ENCODE measurements at regions not wholly inside any gene's neighbourhood (a gene's known extent, or its start where the extent isn't known, plus 50 kb on each side); places are given as distances from the start of the nearest gene placed in this dataset.

- no peak for DNase-seq
Observed at GRCh38 chr5:72009280-72009679, 98.0 kb upstream of the MAP1B start.

GRCh38 chr5:72010430-72010829 lies 96.8 kb upstream of the MAP1B start:
- no peak for DNase-seq

GRCh38 chr5:72012906-72013305 lies 94.4 kb upstream of the MAP1B start:
- no peak for DNase-seq

- no peak for DNase-seq
Observed at GRCh38 chr5:72013766-72014624, 93.3 kb upstream of the MAP1B start.

- no peak for DNase-seq
Observed at GRCh38 chr5:72015103-72015548, 92.1 kb upstream of the MAP1B start.

- DNase-seq, result peak; percentile 58
Observed at GRCh38 chr5:72018143-72018803, 89.0 kb upstream of the MAP1B start.

GRCh38 chr5:72020161-72020983 lies 86.9 kb upstream of the MAP1B start:
- no peak for DNase-seq

- no peak for DNase-seq
Observed at GRCh38 chr5:72021651-72022357, 85.5 kb upstream of the MAP1B start.

GRCh38 chr5:72028382-72028781 lies 78.9 kb upstream of the MAP1B start:
- DNase-seq, result no peak

GRCh38 chr5:72030237-72030636 lies 77.0 kb upstream of the MAP1B start:
- no peak for DNase-seq

GRCh38 chr5:72032788-72033187 lies 74.5 kb upstream of the MAP1B start:
- no peak for DNase-seq

GRCh38 chr5:72034770-72035169 lies 72.5 kb upstream of the MAP1B start:
- no peak for DNase-seq

- DNase-seq, result no peak
Observed at GRCh38 chr5:72035831-72036230, 71.4 kb upstream of the MAP1B start.

- no peak for DNase-seq
Observed at GRCh38 chr5:72036951-72037350, 70.3 kb upstream of the MAP1B start.

- no peak for DNase-seq
Observed at GRCh38 chr5:72040513-72040912, 66.8 kb upstream of the MAP1B start.

- DNase-seq, result no peak
Observed at GRCh38 chr5:72041654-72042053, 65.6 kb upstream of the MAP1B start.

- no peak for DNase-seq
Observed at GRCh38 chr5:72042097-72042496, 65.2 kb upstream of the MAP1B start.

GRCh38 chr5:72045692-72046091 lies 61.6 kb upstream of the MAP1B start:
- DNase-seq, result no peak

GRCh38 chr5:72046106-72046505 lies 61.2 kb upstream of the MAP1B start:
- no peak for DNase-seq

- no peak for DNase-seq
Observed at GRCh38 chr5:72055636-72056035, 51.6 kb upstream of the MAP1B start.

All from CD4-positive, alpha-beta T cell treated with Interleukin-10 for 1 hour (primary cell).